ENCODE measurements at regions not wholly inside any gene's neighbourhood (a gene's known extent, or its start where the extent isn't known, plus 50 kb on each side); places are given as distances from the start of the nearest gene placed in this dataset.

- no TSS peak for BruUV-seq (replicated peaks)
- no peak for ATAC-seq
Measured at GRCh38 chr16:52101246-52101645, 445.7 kb downstream of the TOX3 start.

More at GRCh38 chr16:52101246-52101645, 445.7 kb downstream of the TOX3 start:
- TF ChIP-seq ZBTB33 (IDR thresholded peaks at IDR 0.05; ENCODE audit: extremely low read depth, insufficient replicate concordance, low read length) (no peak), SIN3A (IDR thresholded peaks at IDR 0.05; ENCODE audit: low read depth) (no peak), EZH2phosphoT487 (IDR thresholded peaks at IDR 0.05; ENCODE audit: borderline replicate concordance) (no peak), ELF1 (IDR thresholded peaks at IDR 0.05; ENCODE audit: borderline replicate concordance, low read depth) (no peak), ZFX (IDR thresholded peaks at IDR 0.05) (no peak), EGR1 (IDR thresholded peaks at IDR 0.05; ENCODE audit: low read depth) (no peak), YY1 (IDR thresholded peaks at IDR 0.05; ENCODE audit: extremely low read depth, insufficient replicate concordance, low read depth, low read length) (no peak), POLR2A (IDR thresholded peaks at IDR 0.05; ENCODE audit: borderline replicate concordance, extremely low read depth, insufficient read depth, insufficient read length) (no peak), POLR2AphosphoS5 (IDR thresholded peaks at IDR 0.05; ENCODE audit: low read depth, low read length) (no peak), SRF (IDR thresholded peaks at IDR 0.05; ENCODE audit: low read depth) (no peak), FOSL1 (IDR thresholded peaks at IDR 0.05; ENCODE audit: low read depth) (no peak), CTCF (IDR thresholded peaks at IDR 0.05 in 2 of 3, conservative IDR thresholded peaks at IDR 0.05 in 1 of 3; ENCODE audit: borderline replicate concordance in 1 of 3, insufficient read depth in 1 of 3, low read depth in 2 of 3, low read length in 2 of 3) (no peak), REST (IDR thresholded peaks at IDR 0.05; ENCODE audit: low read depth) (no peak), RAD21 (IDR thresholded peaks at IDR 0.05; ENCODE audit: low read depth) (no peak)
- no peaks in the 10 kb centered on the region for H3K36me3 ChIP-seq (ENCODE audit: control insufficient read depth in 1 of 2, insufficient read depth in 2 of 2, low read length in 2 of 2)
- H3K4me1 ChIP-seq (ENCODE audit: control insufficient read depth in 1 of 2, insufficient read depth in 2 of 2, low read length in 2 of 2) = no peaks in the 10 kb centered on the region
- POLR2A ChIA-PET = no interaction called here
- no peak overlapping the region for H3K9ac ChIP-seq (ENCODE audit: low read length)
- H3K27ac ChIP-seq (ENCODE audit: low read depth, low read length) = no peak overlapping the region
- no peak overlapping the region for H3K4me2 ChIP-seq (ENCODE audit: low read length)
- no peaks in the 10 kb centered on the region for H3K9me2 ChIP-seq (ENCODE audit: insufficient read depth)
- no peaks in the 10 kb centered on the region for H3K27me3 ChIP-seq (ENCODE audit: insufficient read depth, low read length)
- H3K4me3 ChIP-seq (replicated peaks in 1 of 2; ENCODE audit: low read depth in 1 of 2, low read length in 2 of 2) = no peak overlapping the region
- RAD21 ChIA-PET (ENCODE audit: low non-redundant PET in 1 of 2, low total read pairs in 2 of 2, uncharacterized antibody in 2 of 2, unreplicated experiment in 2 of 2) = no interaction called here
- CTCF ChIA-PET = no interaction called here
- H4K20me1 ChIP-seq (ENCODE audit: insufficient read depth) = no peaks in the 10 kb centered on the region
- intact Hi-C loops (cut with micrococcal nuclease) = no loop called here
- H2AFZ ChIP-seq (ENCODE audit: low read depth, low read length, poor library complexity, severe bottlenecking) = no peak overlapping the region
- H3K79me2 ChIP-seq (ENCODE audit: insufficient read depth, low read length) = no peaks in the 10 kb centered on the region
- no peak for DNase-seq (ENCODE audit: low read depth, low spot score)
- H3K9me3 ChIP-seq (ENCODE audit: control insufficient read depth in 1 of 2, insufficient read depth in 1 of 2, low read depth in 1 of 2, low read length in 2 of 2) = peaks cover 11 to 12% of the 10 kb centered on the region in 2 experiments; a peak in 2 of 4 replicates
